HS-5 (cell line): ENCODE measurements at regions not wholly inside any gene's neighbourhood (a gene's known extent, or its start where the extent isn't known, plus 50 kb on each side); places are given as distances from the start of the nearest gene placed in this dataset.
"Not testable (repeated sequence)": the region's sequence is repeated elsewhere in the genome, so short reads cannot be mapped to it uniquely, and the experiment has no call there.

ENCODE experiments used
- DNase-seq: peaks from one replicate; pipeline ENCODE4 v3.0.0-alpha.2; 2012; ENCODE audit warnings: low read depth

GRCh38 chr3:161694682-161695564 lies 198.3 kb downstream of the OTOL1 start:
- DNase-seq = no peak

DNA sequence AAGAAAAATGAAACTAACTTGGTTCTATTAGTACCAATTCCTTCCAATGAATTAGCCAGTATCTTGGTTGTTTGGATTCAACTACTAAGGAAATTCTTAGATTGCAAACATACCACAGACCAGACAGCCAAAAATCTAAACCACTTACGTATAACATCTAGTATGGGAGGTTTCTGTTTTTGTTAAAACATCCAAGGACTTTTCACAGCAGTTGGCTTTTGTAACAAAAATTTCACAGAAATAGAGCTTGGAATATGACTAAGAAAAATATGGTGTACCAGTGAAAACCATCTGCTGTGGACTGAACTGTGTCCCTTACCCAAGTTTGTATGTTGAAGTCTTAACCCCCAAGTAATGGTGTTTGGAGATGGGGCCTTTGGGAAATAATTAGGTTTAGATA lies 199.2 kb downstream of the OTOL1 start:
- DNase-seq = no peak

- DNase-seq = no peak
Measured at GRCh38 chr3:161700998-161701397, 204.4 kb downstream of the OTOL1 start.

DNA sequence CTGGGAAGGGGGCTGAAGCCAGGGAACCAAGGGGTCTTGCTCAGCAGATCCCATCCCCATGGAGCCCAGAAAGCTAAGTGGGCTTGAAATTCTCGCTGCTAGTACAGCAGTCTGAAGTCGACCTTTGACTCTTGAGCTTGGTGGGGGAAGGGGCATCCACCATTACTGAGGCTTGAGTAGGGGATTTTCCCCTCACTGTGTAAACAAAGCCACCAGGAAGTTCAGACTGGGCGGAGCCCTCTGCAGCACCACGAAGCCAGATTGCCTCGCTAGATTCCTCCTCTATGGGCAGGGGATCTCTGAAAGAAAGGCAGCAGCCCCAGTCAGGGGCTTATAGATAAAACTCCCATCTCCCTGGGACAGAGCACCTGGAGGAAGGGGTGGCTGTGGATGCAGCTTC lies 210.6 kb downstream of the OTOL1 start:
- DNase-seq = not testable (repeated sequence)

GRCh38 chr3:161713731-161714130 lies 217.1 kb downstream of the OTOL1 start:
- no peak for DNase-seq

DNA sequence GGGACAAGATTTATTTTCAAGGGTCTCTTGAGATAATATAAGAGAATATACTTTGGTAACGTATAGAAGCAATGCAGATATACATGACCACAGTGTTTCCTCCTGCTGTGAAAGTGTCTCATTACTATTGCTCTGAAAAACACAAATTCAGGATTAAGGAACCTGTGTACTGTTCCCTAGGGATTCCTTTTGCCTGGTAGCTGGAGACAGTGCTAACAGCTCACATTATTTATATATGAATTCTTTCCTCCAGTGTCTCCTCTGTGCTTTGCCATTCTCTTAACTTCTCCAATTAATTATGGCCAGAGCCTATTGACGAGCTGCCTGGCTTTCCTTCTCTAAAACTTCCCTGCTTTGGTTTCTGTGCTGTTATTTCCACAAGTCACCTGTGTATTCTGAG lies 235.4 kb downstream of the OTOL1 start:
- no peak for DNase-seq

DNA sequence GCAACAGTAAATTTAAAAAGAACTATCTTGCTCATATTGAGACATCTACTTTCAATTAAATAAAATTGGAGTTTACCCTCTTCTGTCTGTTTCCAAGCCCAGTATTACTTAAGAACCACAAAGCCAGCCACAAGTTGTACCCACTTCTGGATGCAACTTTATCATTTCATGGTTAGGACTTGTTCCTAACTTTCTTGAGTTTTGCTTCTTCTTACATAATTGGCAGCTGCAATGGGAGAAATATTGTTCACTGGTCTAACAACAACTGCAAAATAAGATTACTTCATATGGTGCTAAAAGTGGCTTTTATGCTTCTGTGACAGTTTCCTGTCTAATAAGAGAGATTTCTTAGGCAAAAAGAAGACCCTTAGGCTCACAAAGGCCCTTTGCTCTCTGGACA lies 240.6 kb downstream of the OTOL1 start:
- DNase-seq = no peak

DNA sequence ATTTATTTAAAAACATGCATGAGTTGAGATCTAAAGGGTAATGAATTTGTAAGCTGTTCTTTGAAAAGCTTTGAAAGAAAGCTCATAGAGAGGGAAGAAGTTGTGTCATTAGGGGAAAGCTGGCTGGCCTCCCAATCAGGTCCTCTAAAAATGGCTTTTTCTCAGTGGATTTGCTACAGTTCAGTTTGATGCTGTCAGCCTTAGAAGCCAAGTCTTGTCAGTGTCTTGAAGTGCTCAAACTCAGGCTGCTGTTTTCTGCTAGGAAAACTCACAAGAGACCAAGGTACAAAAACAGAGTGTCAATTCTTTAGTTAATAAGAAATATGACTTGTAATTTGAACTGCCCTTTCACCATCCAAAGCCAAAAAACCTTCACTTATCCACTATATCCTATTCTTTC lies 243.8 kb downstream of the OTOL1 start:
- no peak for DNase-seq

DNA sequence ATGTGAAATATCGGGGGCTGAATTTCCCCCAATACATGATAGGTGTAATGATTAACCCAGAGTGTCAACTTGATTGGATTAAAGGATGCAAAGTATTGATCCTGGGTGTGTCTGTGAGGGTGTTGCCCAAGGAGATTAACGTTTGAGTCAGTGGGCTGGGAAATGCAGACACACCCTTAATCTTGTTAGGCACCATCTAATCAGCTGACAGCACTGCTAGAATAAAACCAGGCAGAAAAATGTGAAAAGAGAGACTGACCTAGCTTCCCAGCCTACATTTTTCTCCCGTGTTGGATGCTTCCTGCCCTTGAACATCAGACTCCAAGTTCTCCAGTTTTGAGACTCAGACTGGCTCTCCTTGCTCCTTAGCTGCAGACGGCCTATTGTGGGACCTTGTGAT lies 247.8 kb downstream of the OTOL1 start:
- DNase-seq = no peak

DNA sequence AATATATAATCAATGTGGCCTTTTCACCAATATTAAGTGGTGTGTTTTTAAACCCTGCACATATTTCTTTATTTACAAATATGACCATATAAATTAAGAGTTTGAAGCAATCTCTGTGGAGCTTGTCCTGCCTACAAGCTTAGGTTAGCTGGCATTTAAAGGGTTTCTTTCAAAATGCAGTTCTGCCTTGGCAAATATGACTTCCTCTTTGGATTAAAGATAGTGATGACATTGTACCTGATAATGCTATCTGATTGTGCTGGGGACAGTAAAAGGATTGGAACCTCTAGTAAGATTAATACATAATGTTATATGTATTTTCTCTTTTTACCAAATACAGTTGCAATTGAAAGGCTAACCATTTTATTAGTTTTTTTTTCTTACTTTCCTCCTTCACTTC lies 249.1 kb downstream of the OTOL1 start:
- DNase-seq = no peak

DNA sequence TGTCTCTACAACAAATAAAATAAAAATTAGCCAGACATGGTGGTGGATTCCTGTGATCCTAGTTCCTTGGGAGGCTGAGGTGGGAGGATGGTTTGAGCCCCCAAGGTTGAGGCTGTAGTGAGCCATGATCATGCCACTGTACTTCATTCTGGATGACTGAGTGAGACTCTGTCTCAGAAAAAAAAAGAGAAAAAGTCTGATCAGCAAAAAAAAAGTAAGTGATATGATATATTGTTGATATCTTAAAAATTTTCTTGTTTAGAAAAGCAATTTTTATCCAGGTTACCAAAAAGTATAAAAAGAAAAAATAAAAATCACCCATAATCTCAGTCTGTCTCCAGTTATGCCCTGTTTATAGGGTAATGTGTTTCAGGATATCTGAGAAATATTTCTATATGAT lies 251.4 kb downstream of the OTOL1 start:
- DNase-seq = no peak

- no peak for DNase-seq
Measured at GRCh38 chr3:161754420-161755053, 257.9 kb downstream of the OTOL1 start.

GRCh38 chr3:161759444-161759843 lies 262.8 kb downstream of the OTOL1 start:
- no peak for DNase-seq

DNA sequence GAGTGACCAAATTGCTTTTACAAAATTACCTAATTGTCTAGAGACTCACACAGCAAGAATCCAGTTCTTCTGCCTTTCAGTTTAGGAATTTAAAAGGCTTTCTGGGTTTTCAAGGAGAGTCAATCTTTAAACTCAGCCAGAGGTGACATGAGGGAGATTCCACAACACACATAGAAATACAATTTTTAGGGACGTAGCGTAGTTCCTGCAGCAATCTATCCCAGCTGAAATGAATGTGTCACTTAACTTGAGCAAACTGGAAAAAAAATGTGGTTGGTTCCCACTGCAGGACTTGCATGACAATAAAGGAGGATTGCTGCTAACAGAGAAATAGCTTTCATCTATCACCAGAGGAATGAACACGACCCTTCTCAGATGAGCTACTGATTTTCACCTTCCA lies 269.7 kb downstream of the OTOL1 start:
- no peak for DNase-seq

GRCh38 chr3:161770484-161771386 lies 274.1 kb downstream of the OTOL1 start:
- peak; percentile 18 for DNase-seq

DNA sequence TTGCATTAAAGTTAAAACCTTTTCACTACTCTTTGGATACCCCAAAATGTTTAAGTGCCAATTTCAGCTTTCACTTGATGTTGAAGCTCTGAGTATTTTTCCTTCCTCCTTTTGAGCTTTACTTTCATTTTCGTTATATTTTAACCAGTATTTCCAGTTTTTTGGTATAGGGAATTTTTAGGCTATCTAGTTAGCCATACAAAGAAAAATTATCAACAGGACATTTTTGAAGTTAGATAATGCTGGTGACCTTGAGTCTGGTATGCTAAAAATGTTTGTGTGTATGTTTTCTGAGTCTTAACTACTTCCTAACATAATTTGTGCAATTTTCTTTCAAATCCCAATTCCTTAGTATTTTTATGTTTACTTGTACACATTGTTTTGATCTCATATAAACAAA lies 284.8 kb downstream of the OTOL1 start:
- no peak for DNase-seq

DNA sequence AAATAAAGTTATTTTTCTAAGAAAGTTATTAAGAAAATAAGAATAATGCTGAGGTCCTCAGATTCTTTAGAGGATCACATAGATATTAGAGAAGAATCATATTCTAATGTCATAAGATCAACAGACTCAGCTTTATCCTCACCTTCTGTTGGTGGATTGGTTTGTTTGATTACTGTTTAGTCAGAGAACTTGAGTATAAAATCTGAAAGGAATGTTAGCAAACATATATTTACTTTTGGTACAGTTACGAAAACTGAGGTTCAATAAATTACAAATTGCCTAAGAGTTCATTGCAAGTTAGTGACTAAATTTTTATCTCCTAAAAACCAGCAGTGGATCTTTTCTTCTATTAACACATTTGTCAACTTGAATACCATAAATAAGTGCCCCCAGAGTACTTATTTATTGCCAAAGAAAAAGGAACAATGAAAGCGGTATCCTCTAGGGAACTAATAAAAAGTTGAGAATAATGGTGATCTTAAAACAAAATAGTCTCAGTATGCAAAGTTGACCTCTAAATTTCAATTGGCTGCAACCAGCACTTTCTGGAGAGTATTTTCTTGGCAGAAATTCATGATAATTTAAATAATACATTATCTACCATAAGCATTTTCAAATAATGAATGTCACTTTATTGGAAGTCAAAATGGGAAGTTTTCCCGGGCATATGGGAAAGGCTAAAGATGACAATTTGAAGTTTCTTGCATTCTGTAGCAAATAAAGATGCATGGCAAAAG lies 296.8 kb downstream of the OTOL1 start:
- DNase-seq = no peak

- no peak for DNase-seq
Measured at GRCh38 chr3:161794551-161794950, 297.9 kb downstream of the OTOL1 start.

DNA sequence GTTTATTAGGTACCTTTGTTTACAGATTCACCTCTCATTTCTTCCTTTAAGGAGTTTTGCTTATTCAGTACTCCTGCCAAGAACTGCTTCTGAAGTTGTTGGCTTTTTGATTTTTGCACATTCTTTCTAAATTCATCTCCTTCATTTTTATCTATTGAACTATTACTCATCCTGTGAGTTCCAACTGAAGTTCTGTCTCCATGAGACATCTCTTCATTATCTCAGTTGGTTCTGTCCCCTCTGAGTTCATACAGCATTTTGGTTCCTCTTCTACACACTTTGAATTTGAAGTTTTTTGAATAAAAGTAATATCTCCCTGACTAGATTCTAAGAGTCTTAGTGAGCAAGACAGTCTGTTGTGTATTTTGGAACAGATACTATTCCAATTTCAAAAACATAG lies 299.7 kb downstream of the OTOL1 start:
- no peak for DNase-seq

DNA sequence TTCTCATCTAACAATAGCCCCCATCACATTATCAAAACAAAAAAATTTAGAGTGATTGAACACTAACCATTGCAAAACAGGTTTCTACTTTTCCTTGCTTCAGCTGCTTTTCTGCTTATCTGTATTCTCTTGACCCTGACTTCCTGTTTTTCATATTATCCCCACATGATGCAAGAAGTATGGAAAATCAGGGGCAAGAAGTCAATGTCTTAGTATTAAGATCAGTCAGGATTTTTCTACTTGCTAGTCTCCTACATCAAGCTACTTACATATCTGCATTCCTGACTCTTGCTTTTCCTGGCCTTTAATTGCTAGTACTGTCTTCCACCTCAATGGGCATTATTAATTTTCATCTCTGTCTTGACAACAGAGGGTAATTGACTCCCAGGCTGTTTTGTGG lies 300.2 kb downstream of the OTOL1 start:
- DNase-seq = no peak

DNA sequence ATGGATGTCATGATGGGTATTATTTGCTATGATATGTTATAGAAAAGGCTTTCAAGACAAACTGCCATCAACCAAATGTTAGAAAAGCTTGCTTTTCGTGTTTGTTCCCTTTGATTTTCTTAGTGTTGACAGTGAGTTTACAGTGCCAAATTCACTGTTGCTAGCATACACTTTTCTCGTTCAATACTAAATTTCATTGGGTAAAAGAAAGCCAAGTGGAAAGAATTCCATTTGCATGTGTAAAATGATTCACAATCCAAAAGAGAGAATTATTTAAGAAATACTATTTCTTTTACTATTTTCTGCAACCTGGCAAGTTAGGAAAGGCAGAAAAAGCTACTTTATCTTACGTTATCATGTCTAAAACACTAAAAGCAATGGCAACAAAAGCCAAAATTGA lies 301.4 kb downstream of the OTOL1 start:
- no peak for DNase-seq

- DNase-seq = no peak
Measured at GRCh38 chr3:161800985-161801559, 304.5 kb downstream of the OTOL1 start.
